ENCODE measurements at regions not wholly inside any gene's neighbourhood (a gene's known extent, or its start where the extent isn't known, plus 50 kb on each side); places are given as distances from the start of the nearest gene placed in this dataset.

- CTCF ChIA-PET = no interaction called here
- no peak for TF ChIP-seq CTCF (IDR thresholded peaks at IDR 0.05; ENCODE audit: control extremely low read depth, extremely low read depth, low read depth, missing control alignments)
- POLR2A ChIA-PET = no interaction called here
- no peak for DNase-seq (ENCODE audit: extremely low spot score)
Observed at GRCh38 chr18:60560071-60560470, 187.5 kb upstream of the MC4R start.

GRCh38 chr18:60563082-60563481 is 190.5 kb upstream of the MC4R start:
- CTCF ChIA-PET = interaction anchor here (0.9 to 1.0 kb wide), 2 partner anchors 568 to 739 kb away, joined by 3 read pairs; no protein-coding TSS in a partner anchor
- DNase-seq (ENCODE audit: extremely low spot score) = no peak
- no peak for TF ChIP-seq CTCF (IDR thresholded peaks at IDR 0.05; ENCODE audit: control extremely low read depth, extremely low read depth, low read depth, missing control alignments)
- POLR2A ChIA-PET = no interaction called here

- DNase-seq (ENCODE audit: extremely low spot score) = no peak
- TF ChIP-seq CTCF (IDR thresholded peaks at IDR 0.05; ENCODE audit: control extremely low read depth, extremely low read depth, low read depth, missing control alignments) = no peak
- CTCF ChIA-PET = no interaction called here
- POLR2A ChIA-PET = no interaction called here
Observed at GRCh38 chr18:60568220-60568619, 195.6 kb upstream of the MC4R start.

GRCh38 chr18:60570172-60570571 is 197.6 kb upstream of the MC4R start:
- no peak for TF ChIP-seq CTCF (IDR thresholded peaks at IDR 0.05; ENCODE audit: control extremely low read depth, extremely low read depth, low read depth, missing control alignments)
- CTCF ChIA-PET = interaction anchor here (1.7 kb wide), 1 partner anchor 14 kb away, joined by 3 read pairs; no protein-coding TSS in a partner anchor
- DNase-seq (ENCODE audit: extremely low spot score) = no peak
- POLR2A ChIA-PET = no interaction called here

GRCh38 chr18:60577457-60577856 is 204.9 kb upstream of the MC4R start:
- DNase-seq (ENCODE audit: extremely low spot score) = no peak
- no peak for TF ChIP-seq CTCF (IDR thresholded peaks at IDR 0.05; ENCODE audit: control extremely low read depth, extremely low read depth, low read depth, missing control alignments)
- ChIA-PET CTCF (no interaction called here), POLR2A (no interaction called here)

- ChIA-PET CTCF (no interaction called here), POLR2A (no interaction called here)
- TF ChIP-seq CTCF (IDR thresholded peaks at IDR 0.05; ENCODE audit: control extremely low read depth, extremely low read depth, low read depth, missing control alignments) = no peak
- DNase-seq (ENCODE audit: extremely low spot score) = no peak
Observed at GRCh38 chr18:60585670-60586069, 213.1 kb upstream of the MC4R start.

GRCh38 chr18:60593249-60593648 is 220.7 kb upstream of the MC4R start:
- no peak for TF ChIP-seq CTCF (IDR thresholded peaks at IDR 0.05; ENCODE audit: control extremely low read depth, extremely low read depth, low read depth, missing control alignments)
- CTCF ChIA-PET = interaction anchor here (1.5 kb wide), 1 partner anchor 104 kb away, joined by 3 read pairs; no protein-coding TSS in a partner anchor
- POLR2A ChIA-PET = no interaction called here
- no peak for DNase-seq (ENCODE audit: extremely low spot score)

All from GM10248 (cell line).